ENCODE measurements at regions not wholly inside any gene's neighbourhood (a gene's known extent, or its start where the extent isn't known, plus 50 kb on each side); places are given as distances from the start of the nearest gene placed in this dataset.

GRCh38 chr2:18444806-18445205 lies 115.6 kb downstream of the RDH14 start:
- Histone ChIP-seq H3K9me3 (ENCODE audit: control insufficient read depth in 4 of 4, low read length in 3 of 4) (no peaks in the 10 kb centered on the region), H3K27me3 (ENCODE audit: control insufficient read depth in 4 of 4, insufficient read depth in 4 of 4, low read length in 3 of 4) (peaks cover 0 to 8% (median 0%) of the 10 kb centered on the region in 4 donors), H3K9ac (ENCODE audit: low read depth in 1 of 2, low read length in 2 of 2) (no peak overlapping the region), H3K4me1 (ENCODE audit: control insufficient read depth in 4 of 4, insufficient read depth in 4 of 4, low read length in 3 of 4) (no peaks in the 10 kb centered on the region), H3K27ac (ENCODE audit: low read depth in 1 of 2, low read length in 2 of 2) (no peak overlapping the region), H3K4me3 (ENCODE audit: low read depth in 1 of 3, low read length in 3 of 3) (no peak overlapping the region), H3K36me3 (ENCODE audit: control insufficient read depth in 4 of 4, insufficient read depth in 3 of 4, low read depth in 1 of 4, low read length in 3 of 4) (no peaks in the 10 kb centered on the region)
- 81% methylated on average over 2 of the region's 2 CpGs for WGBS
- no peak for DNase-seq (ENCODE audit: low spot score)
- TF ChIP-seq YY1 (IDR thresholded peaks at IDR 0.05) (no peak), MAX (IDR thresholded peaks at IDR 0.05) (no peak), HNF4A (conservative IDR thresholded peaks at IDR 0.05) (no peak), NR2F2 (IDR thresholded peaks at IDR 0.05) (no peak), TAF1 (conservative IDR thresholded peaks at IDR 0.05) (no peak), JUND (IDR thresholded peaks at IDR 0.05) (no peak), FOXA1 (IDR thresholded peaks at IDR 0.05) (no peak), GABPA (IDR thresholded peaks at IDR 0.05 in 1 of 2, conservative IDR thresholded peaks at IDR 0.05 in 1 of 2) (no peak), ZBTB33 (IDR thresholded peaks at IDR 0.05) (no peak), EGR1 (IDR thresholded peaks at IDR 0.05; ENCODE audit: low read depth in 2 of 2) (no peak), RXRA (IDR thresholded peaks at IDR 0.05) (no peak), CTCF (IDR thresholded peaks at IDR 0.05; ENCODE audit: low read depth, low read length, missing input control) (no peak), REST (IDR thresholded peaks at IDR 0.05) (no peak), FOXA2 (IDR thresholded peaks at IDR 0.05) (no peak), RAD21 (IDR thresholded peaks at IDR 0.05) (no peak), HNF4G (IDR thresholded peaks at IDR 0.05) (no peak), SP1 (IDR thresholded peaks at IDR 0.05) (no peak)
- TF ChIP-seq, protein P1, sequence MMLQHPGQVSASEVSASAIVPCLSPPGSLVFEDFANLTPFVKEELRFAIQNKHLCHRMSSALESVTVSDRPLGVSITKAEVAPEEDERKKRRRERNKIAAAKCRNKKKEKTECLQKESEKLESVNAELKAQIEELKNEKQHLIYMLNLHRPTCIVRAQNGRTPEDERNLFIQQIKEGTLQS (IDR thresholded peaks at IDR 0.05) = no peak

Data from liver (tissue), 8 donors.